ENCODE measurements at regions not wholly inside any gene's neighbourhood (a gene's known extent, or its start where the extent isn't known, plus 50 kb on each side); places are given as distances from the start of the nearest gene placed in this dataset.

DNA sequence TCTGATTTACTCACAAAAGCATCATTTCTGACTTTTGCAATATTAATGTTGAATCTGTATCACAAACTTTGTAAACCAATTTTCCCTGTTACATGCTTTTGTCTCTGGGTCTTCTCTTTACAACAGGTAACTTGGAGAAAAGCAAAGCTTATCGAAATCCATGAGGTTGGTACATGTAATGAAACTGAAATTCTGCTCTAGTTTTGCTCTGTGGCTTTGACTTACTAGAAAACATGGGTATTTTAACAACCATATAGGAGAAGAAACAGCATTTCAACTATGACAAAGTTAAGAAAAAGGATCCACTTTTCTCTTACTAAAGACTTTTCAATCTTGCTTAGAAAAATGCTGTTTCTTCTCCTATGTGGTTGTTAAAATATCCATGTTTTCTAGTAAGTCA, 645.8 kb downstream of the STIM2 start:
- CTCF ChIA-PET: interaction anchor here (1.4 kb wide), 1 partner anchor 16 kb away, joined by 5 read pairs; no protein-coding TSS in a partner anchor
- TF ChIP-seq, protein P1, sequence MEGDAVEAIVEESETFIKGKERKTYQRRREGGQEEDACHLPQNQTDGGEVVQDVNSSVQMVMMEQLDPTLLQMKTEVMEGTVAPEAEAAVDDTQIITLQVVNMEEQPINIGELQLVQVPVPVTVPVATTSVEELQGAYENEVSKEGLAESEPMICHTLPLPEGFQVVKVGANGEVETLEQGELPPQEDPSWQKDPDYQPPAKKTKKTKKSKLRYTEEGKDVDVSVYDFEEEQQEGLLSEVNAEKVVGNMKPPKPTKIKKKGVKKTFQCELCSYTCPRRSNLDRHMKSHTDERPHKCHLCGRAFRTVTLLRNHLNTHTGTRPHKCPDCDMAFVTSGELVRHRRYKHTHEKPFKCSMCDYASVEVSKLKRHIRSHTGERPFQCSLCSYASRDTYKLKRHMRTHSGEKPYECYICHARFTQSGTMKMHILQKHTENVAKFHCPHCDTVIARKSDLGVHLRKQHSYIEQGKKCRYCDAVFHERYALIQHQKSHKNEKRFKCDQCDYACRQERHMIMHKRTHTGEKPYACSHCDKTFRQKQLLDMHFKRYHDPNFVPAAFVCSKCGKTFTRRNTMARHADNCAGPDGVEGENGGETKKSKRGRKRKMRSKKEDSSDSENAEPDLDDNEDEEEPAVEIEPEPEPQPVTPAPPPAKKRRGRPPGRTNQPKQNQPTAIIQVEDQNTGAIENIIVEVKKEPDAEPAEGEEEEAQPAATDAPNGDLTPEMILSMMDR (IDR thresholded peaks at IDR 0.05; ENCODE audit: control extremely low read depth, extremely low read depth, low read depth, missing control alignments): no peak
- no peak for DNase-seq (ENCODE audit: extremely low spot score)
- POLR2A ChIA-PET: no interaction called here

DNA sequence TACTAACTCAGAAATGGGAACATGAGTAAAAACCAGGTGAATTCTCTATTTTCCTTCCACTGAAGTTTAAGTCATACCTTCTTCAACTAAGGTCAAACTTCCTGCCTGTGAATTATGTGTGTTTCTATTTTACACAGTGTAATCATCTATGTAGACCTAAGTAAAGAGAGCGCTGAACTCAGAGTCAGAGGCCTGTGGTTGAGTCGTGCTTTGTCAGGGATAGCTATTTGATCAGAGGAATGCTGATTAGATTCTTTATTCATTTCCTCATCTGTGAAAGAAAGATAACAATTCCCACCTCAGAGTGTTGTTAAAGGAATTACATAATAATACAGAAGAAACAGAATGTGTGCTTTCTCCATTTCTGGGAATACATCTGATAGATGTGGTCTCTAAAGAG, 654.1 kb downstream of the STIM2 start:
- no peak for DNase-seq (ENCODE audit: extremely low spot score)
- ChIA-PET CTCF (interaction anchor here (1.3 kb wide), 2 partner anchors 13 kb away, joined by 3 to 4 read pairs; no protein-coding TSS in a partner anchor), POLR2A (no interaction called here)
- TF ChIP-seq, protein P1 (IDR thresholded peaks at IDR 0.05; ENCODE audit: control extremely low read depth, extremely low read depth, low read depth, missing control alignments): no peak

DNA sequence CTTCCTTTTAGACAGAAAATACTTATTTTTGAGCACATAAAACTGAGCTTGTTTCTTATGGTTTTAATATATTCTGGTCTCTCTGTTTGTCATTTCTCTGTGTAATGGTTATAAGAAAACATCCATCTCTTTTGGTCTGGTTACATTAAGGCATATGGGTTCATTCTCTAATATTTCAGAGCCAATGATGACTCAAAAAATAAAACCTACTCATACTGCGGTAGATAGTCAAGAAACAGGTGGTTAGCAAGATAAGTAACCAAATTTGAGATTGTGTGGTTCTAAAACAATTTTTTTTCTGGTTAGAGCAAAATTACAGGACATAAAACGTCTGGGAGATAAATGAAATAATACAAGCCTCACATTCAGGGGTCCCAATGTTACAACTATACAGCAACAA, 654.5 kb downstream of the STIM2 start:
- ChIA-PET POLR2A (no interaction called here), CTCF (interaction anchor here (1.3 kb wide), 2 partner anchors 12 to 13 kb away, joined by 3 to 4 read pairs; no protein-coding TSS in a partner anchor)
- TF ChIP-seq, protein P1 (IDR thresholded peaks at IDR 0.05; ENCODE audit: control extremely low read depth, extremely low read depth, low read depth, missing control alignments): no peak
- DNase-seq (ENCODE audit: extremely low spot score): no peak

DNA sequence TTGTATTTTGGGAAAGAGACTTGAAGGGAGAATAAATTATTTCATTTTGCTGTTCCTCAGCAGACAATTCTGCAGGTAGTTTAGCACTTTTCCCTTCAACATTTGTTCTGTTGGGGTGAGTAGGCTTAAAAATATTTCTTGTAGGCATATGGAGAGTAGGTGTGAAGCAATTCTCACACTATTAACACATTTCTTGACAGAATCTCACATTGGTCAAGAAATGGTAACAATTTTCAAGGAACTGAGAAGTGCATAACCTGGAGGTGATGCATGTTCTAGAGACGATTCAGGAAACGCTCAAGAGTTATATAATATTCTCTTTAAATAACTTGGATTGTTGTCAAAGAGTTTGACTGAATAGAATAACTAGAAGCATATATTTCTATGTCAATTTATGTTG, 658.2 kb downstream of the STIM2 start:
- CTCF ChIA-PET: no interaction called here
- POLR2A ChIA-PET: no interaction called here
- DNase-seq (ENCODE audit: extremely low spot score): no peak
- TF ChIP-seq, protein P1 (IDR thresholded peaks at IDR 0.05; ENCODE audit: control extremely low read depth, extremely low read depth, low read depth, missing control alignments): no peak

DNA sequence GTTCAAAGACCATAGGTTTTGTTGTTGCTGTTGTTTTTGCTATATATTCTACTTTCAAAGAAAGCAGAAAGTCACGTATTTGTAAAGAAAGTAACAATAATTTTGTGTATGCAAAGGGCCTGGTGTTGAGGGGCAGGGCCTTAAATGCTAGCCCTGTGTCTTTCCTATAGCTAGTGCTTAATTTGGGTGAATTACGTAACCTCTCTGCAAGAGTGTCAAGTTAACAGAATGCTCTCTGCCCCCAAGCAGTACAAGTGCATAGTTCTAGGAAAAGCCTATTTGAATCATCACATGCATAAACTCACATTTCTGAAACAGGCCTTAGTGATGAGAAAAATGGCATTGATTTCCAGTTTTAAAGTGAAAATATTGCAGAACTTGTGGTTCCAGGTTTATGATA, 663.6 kb downstream of the STIM2 start:
- ChIA-PET POLR2A (no interaction called here), CTCF (no interaction called here)
- DNase-seq (ENCODE audit: extremely low spot score): no peak
- TF ChIP-seq, protein P1 (IDR thresholded peaks at IDR 0.05; ENCODE audit: control extremely low read depth, extremely low read depth, low read depth, missing control alignments): no peak

DNA sequence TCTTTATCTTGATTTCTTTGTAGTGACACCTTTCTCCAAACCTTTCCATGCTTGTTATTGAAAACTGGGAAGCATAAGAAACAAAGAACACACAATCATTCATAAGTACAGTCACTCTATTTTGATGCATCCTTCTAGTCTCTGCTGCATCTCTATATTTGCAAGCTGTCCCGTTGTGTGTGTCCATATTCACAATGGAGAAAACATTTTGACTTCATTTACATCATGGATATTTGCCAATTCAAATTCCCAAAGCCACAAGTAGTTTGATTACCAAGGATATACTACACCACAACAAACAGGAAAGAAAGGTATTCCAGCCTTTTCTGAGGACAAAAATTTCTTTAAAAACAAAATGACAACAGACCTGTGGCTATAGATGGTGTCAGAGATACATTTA, 673.8 kb downstream of the STIM2 start:
- ChIA-PET CTCF (no interaction called here), POLR2A (no interaction called here)
- no peak for DNase-seq (ENCODE audit: extremely low spot score)
- TF ChIP-seq, protein P1 (IDR thresholded peaks at IDR 0.05; ENCODE audit: control extremely low read depth, extremely low read depth, low read depth, missing control alignments): no peak
